ENCODE measurements at regions not wholly inside any gene's neighbourhood (a gene's known extent, or its start where the extent isn't known, plus 50 kb on each side); places are given as distances from the start of the nearest gene placed in this dataset.

DNA sequence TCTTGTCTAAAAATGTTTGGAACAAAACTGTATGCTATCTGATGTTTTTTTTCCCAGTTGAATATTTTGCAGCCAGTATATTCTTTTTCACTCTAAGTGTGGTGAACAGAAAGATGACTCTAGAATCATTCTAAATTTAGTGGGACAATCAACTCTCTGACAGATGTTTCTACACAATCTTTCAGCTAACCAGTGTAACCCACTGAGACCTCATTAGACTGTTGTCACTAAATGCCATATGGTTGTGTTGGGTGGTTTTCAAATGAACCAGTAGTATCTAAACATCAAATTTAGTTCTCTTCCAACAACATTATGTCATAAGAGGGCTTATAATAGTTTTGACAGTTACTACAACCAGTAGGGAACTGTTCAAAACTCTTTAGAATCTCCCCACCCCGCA is 129.6 kb upstream of the PRLR start:
- no peak for DNase-seq

GRCh38 chr5:35357973-35358372 is 127.7 kb upstream of the PRLR start:
- DNase-seq: no peak

DNA sequence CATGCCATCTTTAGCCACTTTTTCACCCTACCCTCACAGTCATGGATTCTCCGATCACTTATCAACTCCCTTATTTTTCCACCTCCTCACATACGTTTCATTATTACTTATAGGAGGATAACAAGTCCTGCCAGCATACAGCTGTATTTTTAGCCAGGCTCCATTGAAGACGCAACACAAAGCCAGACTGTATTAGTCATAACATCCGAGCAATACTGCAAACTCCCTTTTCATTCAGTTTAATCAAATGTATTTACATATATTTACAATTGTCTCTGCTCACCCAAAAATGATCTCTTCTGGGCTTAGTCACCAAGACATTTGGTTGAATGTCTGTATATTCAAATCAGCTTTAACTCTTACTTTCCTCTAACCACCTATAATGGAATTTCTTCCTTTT is 126.4 kb upstream of the PRLR start:
- DNase-seq: no peak

DNA sequence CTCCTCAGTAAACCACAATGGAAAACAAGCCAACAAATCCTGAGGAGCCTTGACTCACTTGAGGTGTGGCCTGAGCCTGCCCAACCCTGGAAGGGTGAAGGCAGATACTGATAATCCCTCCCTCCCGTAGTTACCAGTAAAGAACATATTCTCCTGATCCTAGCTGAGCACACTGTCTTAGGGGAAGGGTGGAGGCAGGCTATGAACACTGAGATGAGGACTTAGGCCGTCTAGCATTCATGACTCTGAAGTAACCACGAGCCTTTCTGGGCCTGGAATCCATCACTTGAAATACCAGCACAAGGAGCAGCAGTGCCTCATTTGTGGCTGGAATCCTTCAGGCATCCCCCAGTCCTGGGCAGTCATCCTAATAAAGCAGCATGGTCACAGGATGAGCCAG is 124.5 kb upstream of the PRLR start:
- DNase-seq: no peak

- no peak for DNase-seq
These were observed 114.9 kb upstream of the PRLR start for GRCh38 chr5:35345222-35345621.

- no peak for DNase-seq
These were observed 112.4 kb upstream of the PRLR start for GRCh38 chr5:35342664-35343063.

DNA sequence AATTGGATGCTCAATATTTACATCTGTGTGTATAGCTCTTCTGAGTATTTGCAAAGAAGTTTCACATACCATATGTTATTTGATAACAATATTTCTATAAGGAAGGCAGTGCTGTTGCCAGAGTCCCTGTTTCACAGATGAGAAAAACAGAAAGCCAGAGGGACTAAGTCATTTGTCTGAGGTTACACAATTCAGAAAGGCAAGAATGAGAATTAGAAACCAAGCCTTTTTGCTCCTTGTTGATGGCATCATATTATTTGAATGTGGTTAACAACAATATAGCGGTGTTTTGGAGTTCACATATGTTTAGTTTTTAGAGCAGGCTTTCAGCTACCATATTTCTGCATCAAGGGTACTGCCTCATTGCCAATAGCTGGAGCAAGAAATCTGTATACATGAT is 110.9 kb upstream of the PRLR start:
- no peak for DNase-seq

DNA sequence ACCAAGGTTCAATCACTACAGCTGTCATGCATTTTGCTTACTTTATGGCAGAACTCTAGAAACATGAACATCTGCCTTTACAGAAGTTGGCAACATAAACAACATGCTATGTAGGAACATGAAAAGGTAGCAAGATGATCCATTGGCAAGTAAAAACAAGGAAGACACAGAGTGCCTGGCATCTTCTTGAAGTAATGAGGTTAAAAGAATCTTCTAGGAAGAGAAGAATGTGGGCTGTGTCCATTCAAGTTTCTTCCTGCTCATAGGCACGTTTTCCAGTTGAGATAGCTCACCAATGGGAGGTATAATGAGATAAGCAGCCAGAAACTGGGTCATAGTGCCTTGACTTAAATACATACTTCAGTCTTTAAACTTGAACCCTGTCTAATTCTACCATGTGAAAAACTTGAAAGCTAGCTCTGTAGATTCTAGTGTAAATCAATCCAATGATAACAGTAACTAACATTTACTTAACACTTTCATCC is 109.4 kb upstream of the PRLR start:
- DNase-seq: no peak

DNA sequence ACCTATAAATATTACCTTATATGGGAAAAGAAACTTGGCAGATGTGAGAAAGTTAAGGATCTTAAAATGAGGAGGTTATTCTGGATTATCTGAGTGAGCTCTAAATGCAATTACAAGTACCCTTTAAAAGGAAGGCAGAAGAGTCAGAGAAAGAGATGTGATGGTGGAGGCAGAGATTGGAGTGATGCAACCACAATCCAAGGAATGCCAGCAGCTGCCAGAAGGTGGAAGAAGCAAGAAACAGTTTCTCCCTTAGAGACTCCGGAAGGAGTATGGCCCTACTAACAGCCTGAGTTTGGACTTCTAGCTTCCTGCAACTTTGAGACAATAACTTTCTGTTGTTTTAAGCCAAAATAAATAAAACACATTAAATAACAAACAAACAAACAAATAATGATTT is 108.7 kb upstream of the PRLR start:
- DNase-seq: no peak

- no peak for DNase-seq
These were observed 107.8 kb upstream of the PRLR start for GRCh38 chr5:35338157-35338453.

- DNase-seq: no peak
These were observed 107.3 kb upstream of the PRLR start for GRCh38 chr5:35337340-35338156.

GRCh38 chr5:35336230-35336629 is 105.9 kb upstream of the PRLR start:
- DNase-seq: no peak

- DNase-seq: no peak
These were observed 105.5 kb upstream of the PRLR start for GRCh38 chr5:35335752-35336151.

DNA sequence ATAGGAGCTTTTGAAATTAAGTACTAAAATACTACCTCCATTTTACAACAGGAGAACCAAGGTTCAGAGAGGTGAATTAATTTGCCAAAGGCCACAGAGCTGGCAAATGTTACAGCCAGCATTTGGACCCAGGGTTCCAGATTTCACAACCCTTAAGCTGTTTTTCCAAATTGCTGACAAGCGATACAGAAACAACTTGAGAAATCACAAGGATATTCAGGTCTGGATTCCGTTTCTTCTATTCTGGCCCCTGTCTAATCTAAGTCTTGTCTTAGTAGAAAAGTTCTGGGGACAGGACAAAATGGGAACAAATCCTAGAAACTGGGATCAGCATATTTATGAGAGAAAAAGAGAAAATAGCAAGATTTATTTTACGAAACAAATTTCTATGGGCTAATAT is 103.1 kb upstream of the PRLR start:
- no peak for DNase-seq

- DNase-seq: no peak
These were observed 102.0 kb upstream of the PRLR start for GRCh38 chr5:35331956-35332950.

GRCh38 chr5:35325836-35326235 is 95.5 kb upstream of the PRLR start:
- DNase-seq: no peak

DNA sequence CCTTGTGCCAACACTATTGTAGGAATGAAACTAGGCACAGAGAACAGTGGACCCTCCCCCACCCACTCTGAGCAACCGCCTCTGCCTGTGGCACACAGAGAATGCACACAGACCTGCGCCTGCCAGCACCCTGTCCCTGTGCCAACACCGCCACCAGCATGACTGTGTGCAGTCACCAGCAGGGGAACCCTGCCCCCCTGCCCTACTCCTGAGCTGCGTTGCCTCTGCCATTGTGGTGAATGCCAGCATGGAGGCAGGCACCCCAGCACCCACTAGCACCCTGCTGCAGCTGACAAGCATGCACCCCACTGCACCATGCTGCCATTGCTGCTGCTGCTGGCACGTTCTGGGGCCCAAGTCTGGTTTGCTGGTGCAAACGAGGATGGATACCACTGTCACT is 94.4 kb upstream of the PRLR start:
- no peak for DNase-seq

DNA sequence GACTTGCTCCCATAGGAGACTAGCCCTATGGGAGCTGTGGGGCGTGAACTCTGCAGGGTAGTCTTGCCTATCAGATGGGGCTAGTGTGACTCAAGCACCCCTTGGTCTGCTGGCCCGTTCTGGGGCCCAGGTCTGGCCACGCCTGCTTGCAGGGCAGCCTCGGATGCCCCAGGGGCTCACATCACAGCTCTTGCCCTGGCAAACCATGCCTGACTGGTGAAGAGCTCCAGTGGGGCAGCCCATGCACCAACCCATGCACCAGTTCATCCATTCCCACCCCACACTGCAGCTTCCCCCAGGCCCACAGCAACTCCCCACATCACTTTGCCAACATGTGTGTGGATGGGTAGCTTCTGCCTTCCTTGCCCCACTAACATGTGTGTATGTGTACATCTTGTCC is 93.9 kb upstream of the PRLR start:
- no peak for DNase-seq

- DNase-seq: no peak
These were observed 89.7 kb upstream of the PRLR start for GRCh38 chr5:35320029-35320428.

GRCh38 chr5:35319333-35320002 is 89.2 kb upstream of the PRLR start:
- DNase-seq: no peak

- no peak for DNase-seq
These were observed 87.3 kb upstream of the PRLR start for GRCh38 chr5:35317586-35317985.

DNA sequence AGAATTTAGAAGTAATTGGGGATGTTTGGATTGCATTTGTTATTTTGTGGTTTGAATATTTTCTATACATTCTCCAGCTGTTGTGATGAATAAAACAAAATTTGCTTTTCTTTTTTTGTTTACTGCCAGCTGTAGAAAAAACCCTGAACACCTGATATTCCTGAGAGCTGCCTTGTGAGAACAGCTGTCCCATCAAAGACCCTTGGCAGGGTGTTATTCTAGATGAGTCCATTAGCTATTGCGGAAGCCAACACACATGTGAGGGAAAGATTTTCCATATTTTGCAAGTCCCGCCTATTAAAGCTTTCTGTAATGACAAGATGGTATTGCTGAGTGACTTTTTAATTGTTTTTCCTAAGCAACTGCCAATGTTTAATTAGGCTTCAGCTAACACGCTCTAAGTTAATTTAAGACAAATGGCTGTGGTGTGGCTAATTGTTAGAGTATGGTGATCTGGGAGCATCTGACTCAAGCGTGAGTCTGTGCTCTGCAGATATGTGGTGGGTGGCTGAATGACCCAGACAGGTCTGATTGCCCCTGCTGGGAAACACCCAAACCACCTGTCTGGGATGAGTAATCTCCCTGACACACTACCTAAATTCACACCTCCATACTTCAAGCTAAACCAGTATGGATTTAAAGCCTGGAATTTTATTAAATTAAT is 86.5 kb upstream of the PRLR start:
- no peak for DNase-seq

GRCh38 chr5:35313291-35313690 is 83.0 kb upstream of the PRLR start:
- no peak for DNase-seq
